RWPE1 (cell line): ENCODE measurements at regions not wholly inside any gene's neighbourhood (a gene's known extent, or its start where the extent isn't known, plus 50 kb on each side); places are given as distances from the start of the nearest gene placed in this dataset.

Experiments
- CTCF ChIA-PET: fragments of 350-600 bp; sonication (Branson Sonifier 250); formaldehyde crosslinking; extraction: SDS; loops from one replicate; lab custom pipeline; 2021; lab: Yijun Ruan, JAX
- POLR2A ChIA-PET: fragments of 400-600 bp; formaldehyde crosslinking; extraction: SDS; loops from one replicate; lab custom pipeline; 2020; ENCODE audit warnings: antibody characterized with exemption; ENCODE audit not compliant: low non-redundant PET; lab: Yijun Ruan, JAX
- DNase-seq: peaks from one replicate; pipeline ENCODE4 v3.0.0; 2012; ENCODE audit warnings: low spot score
- H3K27ac ChIP-seq: fragments of 450-650 bp; 2 replicates; pipeline ENCODE4 v1.5.1; 2017
- CTCF ChIP-seq: fragments of 450-650 bp; conservative IDR thresholded peaks from 2 replicates; pipeline ENCODE4 v1.5.1; 2017; ENCODE audit warnings: low read depth, mild to moderate bottlenecking

DNA sequence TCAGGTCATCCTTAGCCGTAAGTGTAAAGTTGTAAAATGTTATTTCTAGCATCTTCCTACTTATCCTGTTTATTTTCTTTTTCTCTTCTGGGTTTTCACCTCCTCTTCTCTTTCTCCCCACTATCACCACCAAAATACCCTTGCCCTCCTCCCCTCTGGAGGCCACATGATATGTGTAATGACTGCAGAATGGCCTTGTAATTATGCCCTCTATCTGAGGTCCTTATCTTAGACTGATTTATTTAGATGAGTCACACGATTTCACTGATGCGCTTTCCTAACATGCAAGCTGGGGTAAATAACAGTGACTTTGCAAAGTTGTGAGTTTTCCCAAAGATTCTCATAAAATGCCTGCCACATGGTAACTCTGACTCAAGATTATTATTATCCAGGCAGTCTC, 231.8 kb upstream of the GPRIN3 start:
- TF ChIP-seq CTCF: no peak
- POLR2A ChIA-PET: no interaction called here
- CTCF ChIA-PET: interaction anchor here (0.7 to 1.4 kb wide), 2 partner anchors 19 to 128 kb away, joined by 3 to 5 read pairs; no protein-coding TSS in a partner anchor
- H3K27ac ChIP-seq: no peak overlapping the region
- DNase-seq: no peak

GRCh38 chr4:89538886-89539285, 231.3 kb upstream of the GPRIN3 start:
- TF ChIP-seq CTCF: no peak
- DNase-seq: no peak
- no peak overlapping the region for H3K27ac ChIP-seq
- ChIA-PET CTCF (interaction anchor here (0.7 kb wide), 1 partner anchor 128 kb away, joined by 3 read pairs; no protein-coding TSS in a partner anchor), POLR2A (no interaction called here)

DNA sequence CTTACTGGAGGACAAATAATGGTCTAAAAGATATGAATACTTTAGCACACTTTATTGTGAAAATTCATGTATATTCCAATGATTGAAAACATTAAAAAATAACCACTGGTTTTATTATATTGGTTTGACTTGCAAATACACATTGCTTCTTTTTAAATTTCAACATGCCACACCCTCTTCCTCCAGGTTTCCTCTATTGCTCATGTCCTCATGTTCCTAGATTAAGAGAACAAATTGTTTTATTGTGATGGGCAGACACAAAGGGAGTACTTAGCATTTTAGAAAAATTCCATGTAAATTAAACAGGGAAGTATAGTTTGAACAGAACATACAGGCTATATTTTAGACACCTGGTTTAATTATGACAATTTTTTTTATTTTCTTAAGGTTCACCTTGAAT, 230.6 kb upstream of the GPRIN3 start:
- DNase-seq: no peak
- ChIA-PET POLR2A (no interaction called here), CTCF (interaction anchor here (0.6 kb wide), 1 partner anchor 89 kb away, joined by 3 read pairs; no protein-coding TSS in a partner anchor)
- no peak overlapping the region for H3K27ac ChIP-seq
- TF ChIP-seq CTCF: no peak

DNA sequence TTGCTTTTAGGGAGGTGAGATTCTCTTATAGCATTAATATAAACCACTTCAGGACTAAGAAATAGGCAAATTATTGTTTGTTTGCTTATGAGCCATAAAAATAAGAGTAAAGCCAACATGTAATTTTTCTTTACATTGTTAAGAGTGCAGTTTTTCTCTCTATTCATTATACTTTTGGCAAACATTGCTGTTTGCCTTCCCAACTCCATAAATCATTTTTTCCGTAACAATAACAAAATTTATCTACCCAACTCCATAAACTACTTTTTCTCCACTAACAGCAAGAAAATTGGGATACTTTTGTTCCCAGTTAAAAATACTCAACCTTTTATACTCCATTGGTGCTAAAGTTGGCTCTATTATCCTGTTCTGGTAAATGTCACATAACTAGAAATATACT, 229.7 kb upstream of the GPRIN3 start:
- ChIA-PET POLR2A (no interaction called here), CTCF (interaction anchor here (0.7 kb wide), 1 partner anchor 290 kb away, joined by 3 read pairs; no protein-coding TSS in a partner anchor)
- no peak for TF ChIP-seq CTCF
- no peak overlapping the region for H3K27ac ChIP-seq
- no peak for DNase-seq

DNA sequence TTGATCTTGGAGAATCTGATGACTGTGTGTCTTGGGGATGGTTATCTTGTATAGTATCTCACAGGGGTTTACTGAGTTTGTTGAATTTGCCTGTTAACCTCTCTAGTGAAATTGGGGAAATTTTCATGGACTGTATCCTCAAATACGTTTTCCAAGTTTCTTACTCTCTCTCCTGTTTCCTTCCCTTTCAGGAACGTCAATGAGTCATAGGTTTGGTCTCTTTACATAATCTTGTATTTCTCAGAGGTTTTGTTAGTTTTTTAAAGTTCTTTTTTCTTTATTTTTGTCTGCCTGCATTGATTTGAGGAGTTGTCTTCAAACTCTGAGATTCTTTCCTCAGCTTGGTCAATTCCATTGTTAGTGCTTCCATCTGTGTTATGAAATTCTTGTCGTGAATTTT, 227.7 kb upstream of the GPRIN3 start:
- no peak for TF ChIP-seq CTCF
- CTCF ChIA-PET: no interaction called here
- DNase-seq: no peak
- no peak overlapping the region for H3K27ac ChIP-seq
- POLR2A ChIA-PET: no interaction called here

DNA sequence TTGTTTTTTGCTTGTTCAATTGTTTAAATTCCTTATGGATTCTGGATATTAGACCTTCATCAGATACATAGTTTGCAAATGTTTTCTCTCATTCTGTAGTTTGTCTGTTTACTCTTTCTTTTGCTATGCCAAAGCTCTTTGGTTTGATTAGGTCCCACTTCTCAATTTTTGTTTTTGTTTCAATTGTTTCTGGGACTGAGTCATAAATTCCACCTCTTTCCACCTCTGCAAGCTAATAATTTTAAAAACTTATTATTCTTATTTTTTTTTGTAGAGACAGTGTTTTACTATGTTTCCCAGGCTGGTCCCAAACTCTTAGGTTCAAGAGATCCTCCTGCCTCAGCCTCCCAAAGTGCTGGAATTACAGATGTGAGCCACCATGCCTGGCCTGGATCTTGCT, 226.8 kb upstream of the GPRIN3 start:
- CTCF ChIA-PET: no interaction called here
- TF ChIP-seq CTCF: no peak
- H3K27ac ChIP-seq: no peak overlapping the region
- no peak for DNase-seq
- POLR2A ChIA-PET: no interaction called here
